Left hindlimb (tissue), 1 donor: ENCODE measurements at regions not wholly inside any gene's neighbourhood (a gene's known extent, or its start where the extent isn't known, plus 50 kb on each side); places are given as distances from the start of the nearest gene placed in this dataset.

Experiments used
- DNase-seq: peaks from one replicate; pipeline ENCODE4 v3.0.0-alpha.2; 2018

DNA sequence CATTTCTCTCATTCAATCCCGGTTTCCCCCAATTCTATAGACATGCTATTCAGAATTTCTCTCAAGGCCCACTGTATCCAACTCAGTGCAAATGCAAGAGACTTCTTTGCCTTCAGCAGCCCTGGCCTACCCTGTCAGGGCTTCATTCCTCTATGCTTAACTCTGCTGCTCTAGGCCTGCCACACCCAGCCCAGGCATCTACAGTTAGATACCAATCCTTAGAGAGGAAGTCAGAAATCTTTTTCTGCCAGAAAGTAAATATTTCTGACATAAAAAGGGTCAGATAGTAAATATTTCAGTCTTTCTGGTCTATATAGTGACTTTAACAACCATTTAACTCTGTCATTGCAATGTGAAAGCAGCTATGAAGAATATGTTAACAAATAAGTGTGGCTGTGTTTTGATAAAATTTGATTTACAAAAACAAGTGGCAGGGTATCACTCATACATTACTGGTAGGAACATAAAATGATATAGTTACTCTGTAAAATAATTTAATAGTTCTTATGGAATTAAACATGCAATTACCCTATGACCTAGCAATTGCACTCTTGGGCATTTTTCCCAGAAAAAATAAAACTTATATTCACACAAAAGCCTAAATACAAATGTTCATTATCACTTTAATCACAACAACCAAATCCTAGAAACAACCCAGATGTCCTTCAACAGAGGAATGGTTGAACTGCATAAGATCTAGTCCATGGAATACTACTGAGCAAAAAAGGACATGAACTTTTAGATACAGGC, 942.0 kb downstream of the SQOR start:
- no peak for DNase-seq

DNA sequence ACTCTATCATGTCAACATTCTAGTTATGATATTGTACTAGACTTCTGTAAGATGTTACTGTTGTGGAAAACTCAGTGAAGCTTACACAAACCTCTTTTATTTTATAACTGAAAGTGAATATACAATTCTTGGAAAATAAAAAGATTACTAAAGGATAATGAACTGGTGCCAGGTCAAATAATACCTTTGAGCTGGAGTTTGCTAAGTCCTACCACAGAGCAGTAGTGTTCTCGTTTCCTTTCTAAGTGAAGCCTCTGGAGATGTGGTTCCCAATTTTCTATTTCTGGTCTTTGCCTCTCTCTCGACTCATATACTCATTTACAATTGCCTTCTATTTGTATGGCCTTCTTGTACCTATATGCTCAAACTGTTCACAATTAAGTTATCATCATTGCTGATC, 942.9 kb downstream of the SQOR start:
- DNase-seq, result no peak

DNA sequence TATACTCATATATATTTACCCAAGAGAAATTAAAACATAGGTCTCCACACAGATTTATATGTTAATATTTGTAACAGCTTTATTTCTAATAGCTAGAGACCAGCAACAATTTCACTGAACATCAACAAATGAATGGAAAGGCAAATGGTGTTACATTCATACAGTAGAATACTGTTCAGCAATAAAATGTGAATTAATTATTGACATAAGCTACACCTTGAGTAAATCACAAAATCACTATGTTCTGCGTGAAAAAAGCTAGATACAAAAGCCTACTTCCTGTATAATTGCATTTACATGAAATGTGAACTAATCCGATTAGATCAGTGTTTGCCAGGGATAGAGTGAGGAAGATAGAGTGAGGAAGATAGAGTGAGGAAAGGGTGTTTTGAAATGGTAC, 945.7 kb downstream of the SQOR start:
- no peak for DNase-seq

DNA sequence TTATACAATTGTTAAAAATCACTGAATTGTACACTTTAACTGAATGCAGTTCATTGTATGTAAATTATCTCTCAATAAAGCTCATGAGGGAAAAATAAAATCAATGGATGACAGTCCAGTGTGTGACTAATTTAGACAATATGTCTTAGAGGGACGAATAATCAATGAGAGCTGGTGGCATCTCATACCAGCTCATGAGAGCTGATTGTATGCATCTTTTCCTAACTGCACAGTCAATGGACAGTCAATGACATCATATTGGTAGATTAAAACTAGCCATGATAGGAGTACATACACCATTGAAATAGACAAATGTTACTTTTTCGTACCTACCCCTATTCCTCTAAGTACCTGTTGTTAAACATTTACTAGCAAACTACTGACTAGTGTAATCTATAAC, 946.1 kb downstream of the SQOR start:
- DNase-seq, result no peak

DNA sequence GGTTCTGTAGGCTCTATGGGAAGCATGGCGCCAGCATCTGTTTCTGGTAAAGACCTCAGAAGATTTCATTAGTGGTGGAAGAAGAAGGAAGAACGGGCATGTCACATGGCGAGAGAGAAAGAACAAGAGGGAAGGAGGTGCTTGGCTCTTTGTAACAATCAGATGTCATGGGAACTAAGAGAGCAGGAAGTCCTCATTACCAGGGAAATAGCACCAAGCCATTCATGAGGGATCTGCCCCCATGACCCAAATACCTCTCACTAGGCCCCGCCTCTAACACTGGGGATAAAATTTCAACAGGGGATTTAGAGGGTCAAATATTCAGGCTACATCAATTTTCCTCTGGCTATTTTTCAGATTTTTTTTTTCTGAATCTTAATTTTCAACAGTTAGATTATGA, 954.3 kb downstream of the SQOR start:
- DNase-seq, result no peak

DNA sequence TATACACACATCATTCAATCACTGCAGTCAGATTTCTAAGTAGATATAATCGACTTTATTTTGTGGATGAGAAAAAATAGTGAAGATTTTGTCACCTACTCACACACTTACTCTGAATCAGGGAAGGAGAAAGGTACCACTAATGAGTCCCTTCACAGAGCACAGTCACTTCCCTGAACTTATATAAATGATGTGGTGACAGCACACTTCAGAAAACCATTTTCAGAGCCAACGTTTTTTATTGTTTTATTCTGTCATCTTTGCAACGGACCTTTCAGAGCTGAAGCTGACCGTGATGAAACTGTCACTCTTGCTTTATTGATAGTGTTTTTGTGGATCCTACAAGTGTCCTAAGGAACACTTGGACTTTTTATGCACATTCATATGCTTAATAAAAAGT, 956.6 kb downstream of the SQOR start:
- no peak for DNase-seq

DNA sequence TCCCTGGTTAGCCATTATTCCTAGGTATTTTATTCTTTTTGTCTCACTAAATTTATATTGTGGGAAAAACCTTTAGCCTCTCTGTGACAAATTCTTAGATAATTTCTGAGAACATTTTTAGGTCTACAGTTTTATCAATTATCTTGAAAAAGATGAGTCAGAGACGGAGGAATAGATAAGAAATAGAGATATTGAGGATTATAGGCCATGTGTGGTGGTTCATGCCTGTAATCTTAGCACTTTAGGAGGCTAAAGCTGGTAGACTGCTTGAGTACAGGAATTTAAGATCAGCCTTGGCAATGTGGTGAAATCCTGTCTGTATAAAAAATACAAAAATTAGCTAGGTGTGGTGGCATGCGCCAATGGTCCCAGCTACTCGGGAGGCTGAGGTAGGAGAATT, 960.2 kb downstream of the SQOR start:
- DNase-seq, result no peak

DNA sequence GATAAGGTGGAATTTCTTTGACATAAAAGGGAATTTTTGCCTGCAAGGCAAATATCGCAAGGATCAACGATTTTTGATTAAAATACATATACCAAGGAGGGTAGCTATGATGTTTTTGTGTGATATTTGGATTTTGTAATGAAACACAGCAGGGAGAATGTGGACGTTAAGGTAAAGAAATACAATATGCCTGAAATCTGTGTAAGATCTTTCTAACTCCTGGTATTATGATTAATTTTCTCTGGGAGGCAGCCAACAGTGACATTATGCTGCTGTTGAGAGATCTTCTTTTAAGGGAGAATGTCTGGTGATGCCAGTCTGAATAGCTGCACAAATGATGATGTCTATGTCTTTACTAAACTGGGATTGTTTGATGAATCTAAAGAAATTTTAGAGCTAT, 972.2 kb downstream of the SQOR start:
- no peak for DNase-seq

DNA sequence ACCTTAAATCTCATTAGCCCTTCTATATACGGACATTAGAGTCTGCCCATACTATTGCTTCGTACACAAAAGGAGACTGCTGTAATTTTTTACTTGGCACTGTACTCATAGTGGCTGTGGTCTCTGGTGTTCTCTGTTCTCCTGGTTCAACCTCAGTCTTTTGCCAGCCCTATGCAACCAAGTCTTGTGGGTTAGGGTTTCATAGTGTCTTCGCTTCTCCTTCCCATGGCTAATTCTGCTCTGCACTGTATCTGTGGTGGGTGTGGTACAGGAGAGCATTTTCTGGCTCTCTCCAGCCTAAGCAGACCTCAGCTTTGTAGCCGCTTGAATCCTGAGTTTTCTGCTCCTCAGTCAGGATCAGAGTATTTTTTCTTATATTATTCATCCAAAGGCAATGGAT, 981.2 kb downstream of the SQOR start:
- no peak for DNase-seq

DNA sequence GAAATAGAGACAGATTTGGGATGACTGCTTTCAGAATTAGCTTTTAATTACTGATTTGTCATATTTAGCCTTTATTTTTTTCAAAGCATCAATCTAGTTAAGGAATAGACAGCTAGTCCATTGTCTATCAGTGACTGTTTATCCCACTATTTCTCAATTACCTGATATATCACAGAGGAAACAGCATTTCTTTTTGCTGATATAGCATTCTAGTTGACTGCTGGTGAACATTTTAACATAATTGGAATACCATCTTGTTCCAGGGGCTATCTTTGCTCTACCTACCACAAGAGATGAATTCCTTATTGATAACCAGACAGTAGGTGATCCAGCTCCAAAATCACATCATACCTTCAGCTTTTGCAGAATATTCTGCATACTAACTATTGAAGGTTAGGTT, 982.7 kb downstream of the SQOR start:
- no peak for DNase-seq

DNA sequence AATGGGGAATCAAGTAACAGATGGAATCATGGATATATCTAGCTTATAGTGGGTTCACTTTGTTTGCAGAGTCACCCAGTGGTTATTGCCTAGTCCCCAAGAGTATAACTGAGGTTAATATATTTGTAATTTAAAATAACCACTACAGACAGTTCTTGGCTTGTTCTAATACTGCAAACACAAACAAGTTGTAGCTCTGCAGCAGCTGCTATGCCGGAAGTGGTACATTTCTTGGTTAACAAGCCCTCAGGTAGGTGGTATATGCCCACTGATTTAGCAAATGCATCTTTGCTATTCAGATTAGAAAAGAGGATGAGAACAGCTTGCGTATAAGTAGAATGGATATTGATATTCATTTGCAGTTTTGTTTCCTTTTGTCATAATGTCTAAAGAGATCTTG, 984.2 kb downstream of the SQOR start:
- no peak for DNase-seq

DNA sequence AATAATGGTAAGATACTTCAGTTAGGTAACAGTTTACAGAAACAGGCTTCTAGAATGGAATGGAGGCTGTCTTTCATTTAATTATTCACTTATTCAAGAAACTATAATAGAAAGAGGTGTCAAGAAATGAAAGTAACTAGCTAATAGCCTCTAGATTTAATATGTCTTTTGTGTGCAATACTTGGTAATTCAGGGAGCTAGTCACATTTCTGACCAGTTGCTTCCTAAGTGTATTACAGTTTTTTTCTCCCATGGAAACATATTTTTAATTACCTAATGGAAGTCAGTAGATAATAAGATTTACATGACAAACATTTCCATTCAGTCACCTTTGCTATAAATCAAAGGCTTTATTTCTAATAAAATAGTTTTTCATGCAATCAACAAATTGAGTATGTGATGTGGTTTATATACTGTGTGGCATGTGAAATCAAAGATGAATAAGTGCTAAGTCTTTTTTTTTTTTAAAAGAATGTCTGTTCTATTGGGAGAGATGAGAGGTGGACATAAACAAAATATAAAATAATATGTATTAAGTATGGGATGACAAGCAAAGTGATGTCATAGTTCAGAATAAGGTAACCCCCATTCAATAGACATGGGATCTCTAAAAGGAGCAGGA, 985.7 kb downstream of the SQOR start:
- DNase-seq, result no peak

DNA sequence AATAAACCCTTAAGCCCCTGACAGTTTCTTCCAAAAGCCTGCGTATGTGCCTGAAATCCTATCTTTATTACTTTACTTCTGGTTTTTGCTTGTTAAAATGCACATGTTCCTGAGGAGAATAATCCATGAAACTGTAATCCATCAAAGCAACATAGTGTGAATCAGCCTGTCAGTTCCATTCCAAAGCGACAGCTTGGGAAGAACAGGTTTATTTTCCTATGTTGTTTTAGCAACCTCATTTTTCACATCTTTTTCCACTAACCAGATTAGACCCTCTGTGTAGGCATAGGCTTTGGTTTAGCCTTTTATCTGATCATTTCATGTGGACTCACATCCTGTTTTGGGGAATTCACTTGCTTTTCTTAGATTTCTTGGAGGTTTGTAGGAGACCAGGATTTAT, 988.0 kb downstream of the SQOR start:
- no peak for DNase-seq

DNA sequence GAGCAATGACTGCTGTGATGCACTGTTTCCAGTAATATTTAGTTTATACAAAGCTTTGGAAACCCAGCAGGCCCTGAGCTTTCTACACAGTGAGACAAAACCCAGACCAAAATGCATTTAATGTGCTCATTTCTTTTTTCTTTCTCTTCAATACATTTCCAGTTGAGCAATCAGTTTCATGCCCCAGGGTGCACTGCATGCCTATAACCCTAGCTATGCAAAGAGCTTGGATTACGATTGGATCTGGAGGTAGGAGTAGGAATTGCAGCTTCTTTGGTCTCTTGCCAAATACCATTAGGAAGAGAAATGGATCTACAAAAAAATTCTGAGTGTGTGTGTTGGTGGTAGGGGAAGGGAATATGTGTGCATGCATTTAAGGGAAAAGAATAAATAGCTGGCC, 1001.4 kb downstream of the SQOR start:
- no peak for DNase-seq

DNA sequence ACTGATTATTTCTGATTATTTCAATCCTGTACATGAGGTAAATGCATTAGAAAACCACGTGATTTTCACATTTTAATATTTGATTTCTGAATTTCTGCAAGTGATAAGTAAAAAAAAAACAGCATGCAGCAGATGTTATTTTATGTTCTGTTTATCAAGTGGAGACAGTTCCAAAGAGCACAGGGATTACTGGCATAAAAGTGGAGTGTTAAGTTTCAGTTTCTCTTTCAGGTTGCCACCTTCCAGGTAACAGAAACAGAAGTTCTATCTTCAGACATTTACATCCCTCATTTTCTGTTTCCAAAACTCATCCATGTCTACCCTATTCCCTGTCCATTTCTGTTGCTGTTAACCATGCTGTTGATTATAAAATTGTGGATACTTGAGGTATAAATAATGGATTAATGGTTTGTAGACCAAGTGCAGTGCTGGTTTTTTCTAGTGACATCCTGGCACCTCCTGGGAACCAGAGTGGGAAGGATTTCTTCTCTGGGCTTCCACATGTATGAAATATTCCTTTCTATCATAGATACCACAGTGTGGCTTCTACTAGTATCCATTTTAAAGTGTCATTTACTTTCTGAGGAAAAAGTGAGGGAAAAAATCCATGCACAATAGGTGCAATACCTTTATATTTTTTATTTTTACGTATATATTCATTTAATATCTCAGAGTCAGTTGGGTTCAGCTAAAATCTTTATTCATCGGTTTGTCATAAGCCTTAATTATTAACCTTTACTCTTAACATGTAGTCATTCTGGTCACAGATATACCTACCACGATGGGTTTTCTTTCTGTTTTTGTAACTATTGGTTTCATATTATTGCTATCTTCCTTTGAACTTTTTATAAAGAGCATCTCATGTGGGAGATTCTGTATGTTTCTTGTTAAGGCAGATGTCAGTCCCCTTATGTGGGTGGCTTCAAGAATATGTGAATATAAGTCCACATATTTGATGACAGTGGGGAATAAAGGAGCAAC, 1010.0 kb downstream of the SQOR start:
- no peak for DNase-seq

DNA sequence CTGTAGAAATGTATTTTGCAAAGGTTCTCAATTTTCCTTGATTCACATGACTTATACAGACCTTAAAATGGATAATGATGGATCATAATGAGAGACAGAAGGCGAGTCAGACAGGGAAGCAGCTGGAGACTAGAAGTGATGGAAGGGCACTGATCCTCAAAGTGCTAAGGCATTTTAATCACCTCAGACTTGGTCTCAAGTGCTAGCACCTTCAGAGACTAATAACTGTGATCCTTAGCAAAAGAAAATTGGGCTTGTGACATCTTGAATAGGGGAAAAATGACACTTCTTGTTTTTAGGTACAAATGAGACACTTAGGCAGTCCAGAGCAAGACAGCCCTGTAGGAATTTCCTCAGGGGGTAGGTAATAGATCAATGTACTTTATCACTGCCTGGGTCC, 1011.7 kb downstream of the SQOR start:
- no peak for DNase-seq

DNA sequence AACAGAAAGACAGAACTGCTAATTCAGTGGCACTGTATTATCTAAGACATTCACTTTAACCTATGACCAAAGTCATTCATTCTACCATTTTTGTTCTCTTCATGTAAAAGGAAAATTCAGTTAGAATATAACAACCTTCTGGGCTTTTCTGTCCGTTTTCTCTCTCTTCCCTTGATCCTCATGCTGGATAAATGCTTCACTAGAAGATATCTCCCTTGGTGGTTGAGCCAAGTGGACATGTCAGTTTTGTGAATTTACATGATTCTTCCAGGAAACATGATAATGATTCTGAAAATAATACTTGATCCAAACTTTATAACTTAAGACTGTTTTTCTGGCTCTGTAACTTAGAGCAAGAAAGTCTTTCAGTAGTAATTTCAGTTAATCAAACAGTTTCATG, 1012.2 kb downstream of the SQOR start:
- DNase-seq, result no peak

DNA sequence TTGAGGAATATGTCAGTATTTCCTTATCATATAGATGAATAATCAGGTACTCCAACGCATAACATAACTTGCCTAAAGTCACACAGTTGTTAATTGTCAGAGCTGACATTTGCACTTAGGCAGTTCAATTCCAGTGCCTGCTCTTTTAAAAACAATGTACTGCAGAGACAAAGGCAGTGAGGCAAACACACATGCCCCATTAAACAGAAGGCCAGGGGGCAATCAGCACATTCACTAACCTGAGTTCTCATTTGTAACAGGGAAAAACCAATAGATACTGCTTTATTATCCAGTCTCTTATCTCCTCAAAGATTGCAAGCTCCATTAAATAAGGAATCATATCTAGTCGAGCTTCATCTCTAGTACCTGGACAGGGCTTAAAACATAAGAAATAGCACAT, 1017.4 kb downstream of the SQOR start:
- DNase-seq, result no peak

DNA sequence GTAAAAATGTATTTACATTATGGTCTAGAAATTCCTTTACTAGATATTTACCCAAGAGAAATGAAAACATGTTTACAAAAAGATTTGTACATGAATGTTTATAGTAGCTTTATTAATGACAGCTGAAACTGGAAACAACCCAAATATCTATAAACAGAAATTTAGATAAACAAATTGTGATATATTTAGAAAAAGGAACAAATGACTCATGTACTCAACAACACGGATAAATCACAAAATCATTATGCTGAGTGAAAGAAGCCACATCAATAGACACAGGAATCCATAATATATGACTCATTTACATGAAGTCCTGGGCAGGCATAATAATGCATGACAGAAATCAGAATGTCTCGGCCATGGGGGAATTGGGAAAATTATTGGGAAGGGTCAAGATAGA, 1020.2 kb downstream of the SQOR start:
- DNase-seq, result no peak

DNA sequence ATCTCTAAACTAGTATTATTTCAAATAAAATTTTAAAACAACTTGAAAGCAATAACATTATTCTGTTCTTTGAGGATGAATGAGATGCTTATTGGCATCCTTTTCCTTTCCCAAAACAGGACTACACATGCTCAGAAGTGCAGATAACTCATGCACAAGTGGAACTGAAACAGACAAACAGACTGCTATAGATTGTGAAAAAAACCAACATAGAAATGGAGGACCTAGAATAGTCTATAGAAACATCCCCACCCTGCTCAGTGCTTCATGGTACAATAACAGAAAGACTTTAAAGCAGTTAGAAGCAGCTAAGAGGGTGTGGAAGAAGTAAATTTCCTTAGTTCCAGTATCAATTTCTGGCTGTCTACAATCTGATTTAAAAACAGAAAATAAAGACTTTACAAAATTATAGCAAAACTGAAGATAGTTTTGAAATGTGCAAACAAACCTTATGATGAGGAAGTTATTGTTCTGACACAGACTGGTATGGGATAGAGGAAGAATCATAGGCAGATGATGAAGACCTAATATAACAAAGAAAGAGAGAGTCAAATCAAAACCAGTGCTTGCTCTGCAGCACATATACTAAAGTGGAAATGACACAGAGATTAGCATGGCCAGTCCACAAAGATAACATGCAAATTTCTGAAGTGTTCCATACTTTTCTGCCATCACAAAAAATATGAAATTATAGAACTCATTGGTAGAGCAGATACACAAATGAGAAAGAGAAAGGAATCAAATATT, 1025.4 kb downstream of the SQOR start:
- no peak for DNase-seq

DNA sequence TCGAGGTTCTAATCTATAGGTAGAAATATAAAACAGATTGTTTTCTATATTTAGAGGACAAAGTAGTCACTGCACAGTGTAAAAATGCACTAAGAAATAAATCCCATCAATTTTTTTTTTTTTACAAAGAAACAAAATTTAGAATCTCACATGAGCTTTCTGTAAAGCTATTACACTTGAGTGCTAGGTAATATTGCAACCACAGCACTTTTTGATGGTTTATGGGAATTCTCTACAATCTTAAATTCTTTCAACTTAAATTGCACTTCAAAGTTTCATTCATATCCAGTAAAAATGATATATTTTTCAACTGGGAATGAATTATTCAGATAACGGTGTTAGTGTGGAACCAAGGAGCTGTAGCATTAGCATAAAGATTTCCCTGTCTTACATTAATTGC, 1035.4 kb downstream of the SQOR start:
- no peak for DNase-seq

DNA sequence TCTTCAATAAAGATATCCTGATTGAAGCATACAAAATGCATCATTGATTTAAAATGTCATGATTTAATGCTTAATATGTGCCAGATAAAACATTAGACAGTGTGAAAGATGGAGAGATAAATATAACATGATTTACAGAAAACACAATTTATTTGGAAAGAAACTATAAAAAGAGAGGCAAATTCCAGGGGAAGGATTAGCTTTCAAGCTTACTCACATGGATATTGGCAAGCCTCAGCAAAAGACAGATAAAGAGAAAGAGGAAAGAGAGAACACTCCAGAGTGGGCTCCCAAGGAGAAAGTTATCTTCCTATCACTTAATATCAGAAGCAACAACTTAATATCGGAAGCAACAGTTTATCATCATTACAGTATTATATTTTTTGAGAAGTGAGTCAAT, 1036.5 kb downstream of the SQOR start:
- DNase-seq, result no peak

DNA sequence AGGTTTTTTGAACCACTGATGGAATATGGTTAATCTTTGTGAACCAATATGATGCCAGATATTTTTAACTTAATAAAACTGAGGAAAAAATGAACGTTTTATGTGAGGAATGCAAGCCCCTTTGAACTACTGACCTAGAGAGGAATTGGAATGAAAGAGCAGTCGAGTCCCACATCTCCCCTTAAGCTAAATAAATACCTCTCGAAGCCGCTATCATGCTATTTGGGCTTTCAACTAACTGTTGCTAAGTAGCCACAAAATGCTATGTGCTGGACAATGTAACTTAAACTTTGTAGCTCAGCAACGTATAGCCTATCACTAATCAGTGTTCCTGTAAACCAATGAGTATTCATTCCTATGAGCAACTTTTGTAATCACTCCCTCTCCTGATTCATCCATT, 1037.2 kb downstream of the SQOR start:
- no peak for DNase-seq
